ENCODE measurements at regions not wholly inside any gene's neighbourhood (a gene's known extent, or its start where the extent isn't known, plus 50 kb on each side); places are given as distances from the start of the nearest gene placed in this dataset.

- H3K9me3 ChIP-seq (ENCODE audit: control insufficient read depth, low read length) = no peaks in the 10 kb centered on the region
- Mint-ChIP-seq H3K4me3 (no peak overlapping the region), H3K36me3 (ENCODE audit: low read depth) (no peaks in the 10 kb centered on the region), H3K9me3 (peaks cover 3% of the 10 kb centered on the region), H3K27me3 (ENCODE audit: insufficient read depth) (no peaks in the 10 kb centered on the region), H3K27ac (no peak overlapping the region), H3K4me1 (no peaks in the 10 kb centered on the region)
- H3K27me3 ChIP-seq (ENCODE audit: control insufficient read depth, insufficient read depth, low read length, poor library complexity, severe bottlenecking) = no peaks in the 10 kb centered on the region
- DNase-seq = no peak
- no peaks in the 10 kb centered on the region for H3K4me1 ChIP-seq (ENCODE audit: control insufficient read depth, insufficient read depth, low read length)
- H3K4me3 ChIP-seq (ENCODE audit: low read length) = no peak overlapping the region
- no peak overlapping the region for H3K9ac ChIP-seq (ENCODE audit: extremely low read depth, low read length, poor library complexity, severe bottlenecking)
- H3K36me3 ChIP-seq (ENCODE audit: control insufficient read depth, insufficient read depth, low read length) = no peaks in the 10 kb centered on the region
- no peak for TF ChIP-seq CTCF (conservative IDR thresholded peaks at IDR 0.05)
- no peak overlapping the region for H3K27ac ChIP-seq (ENCODE audit: low read depth, low read length)
Measured at GRCh38 chr6:140311146-140311545, 936.7 kb upstream of the CITED2 start.

- 92 to 100% methylated on average over 4 to 8 of the region's 8 CpGs for WGBS, 2 experiments (ENCODE audit: insufficient coverage in 1 of 2, insufficient read length in 1 of 2)
- Mint-ChIP-seq H3K4me3 (no peak overlapping the region), H3K4me1 (peaks cover 7% of the 10 kb centered on the region)
Measured at GRCh38 chr6:140303218-140303949, 928.9 kb upstream of the CITED2 start.

GRCh38 chr6:140300331-140300730 is 925.9 kb upstream of the CITED2 start:
- H3K4me3 Mint-ChIP-seq = no peak overlapping the region
- H3K27ac ChIP-seq (ENCODE audit: low read depth, low read length) = no peak overlapping the region
- no peaks in the 10 kb centered on the region for H3K36me3 Mint-ChIP-seq (ENCODE audit: low read depth)
- 82% methylated on average over 1 of the region's 1 CpG; no CpG with 5 or more reads in 1 of the 2 experiments for WGBS, 2 experiments (ENCODE audit: insufficient coverage in 1 of 2, insufficient read length in 1 of 2)
- peaks cover 3% of the 10 kb centered on the region for H3K4me1 ChIP-seq (ENCODE audit: control insufficient read depth, insufficient read depth, low read length)
- no peak overlapping the region for H3K4me3 ChIP-seq (ENCODE audit: low read length)
- no peak for TF ChIP-seq CTCF (conservative IDR thresholded peaks at IDR 0.05)
- H3K36me3 ChIP-seq (ENCODE audit: control insufficient read depth, insufficient read depth, low read length) = no peaks in the 10 kb centered on the region
- no peak for DNase-seq
- no peaks in the 10 kb centered on the region for H3K9me3 ChIP-seq (ENCODE audit: control insufficient read depth, low read length)
- peaks cover 7% of the 10 kb centered on the region for H3K4me1 Mint-ChIP-seq
- no peaks in the 10 kb centered on the region for H3K27me3 ChIP-seq (ENCODE audit: control insufficient read depth, insufficient read depth, low read length, poor library complexity, severe bottlenecking)
- no peaks in the 10 kb centered on the region for H3K27me3 Mint-ChIP-seq (ENCODE audit: insufficient read depth)
- H3K27ac Mint-ChIP-seq = no peak overlapping the region
- H3K9me3 Mint-ChIP-seq = no peaks in the 10 kb centered on the region
- H3K9ac ChIP-seq (ENCODE audit: extremely low read depth, low read length, poor library complexity, severe bottlenecking) = no peak overlapping the region

More at GRCh38 chr6:140303218-140303949, 928.9 kb upstream of the CITED2 start:
- no peaks in the 10 kb centered on the region for H3K9me3 Mint-ChIP-seq
- no peaks in the 10 kb centered on the region for H3K36me3 Mint-ChIP-seq (ENCODE audit: low read depth)
- no peak for DNase-seq
- H3K9me3 ChIP-seq (ENCODE audit: control insufficient read depth, low read length) = no peaks in the 10 kb centered on the region
- no peaks in the 10 kb centered on the region for H3K27me3 Mint-ChIP-seq (ENCODE audit: insufficient read depth)
- peaks cover 3% of the 10 kb centered on the region for H3K4me1 ChIP-seq (ENCODE audit: control insufficient read depth, insufficient read depth, low read length)
- H3K9ac ChIP-seq (ENCODE audit: extremely low read depth, low read length, poor library complexity, severe bottlenecking) = no peak overlapping the region
- H3K36me3 ChIP-seq (ENCODE audit: control insufficient read depth, insufficient read depth, low read length) = no peaks in the 10 kb centered on the region
- TF ChIP-seq CTCF (conservative IDR thresholded peaks at IDR 0.05) = no peak
- H3K27ac ChIP-seq (ENCODE audit: low read depth, low read length) = no peak overlapping the region
- no peak overlapping the region for H3K4me3 ChIP-seq (ENCODE audit: low read length)
- H3K27ac Mint-ChIP-seq = no peak overlapping the region
- no peaks in the 10 kb centered on the region for H3K27me3 ChIP-seq (ENCODE audit: control insufficient read depth, insufficient read depth, low read length, poor library complexity, severe bottlenecking)

Data from endodermal cell (in vitro differentiated cells).